Activated CD8-positive, alpha-beta T cell treated with anti-CD3 and anti-CD28 coated beads, Interleukin-2, amount 10 ng/mL, durations not matched to agents 7 days and 5 days (primary cell): ENCODE measurements at regions not wholly inside any gene's neighbourhood (a gene's known extent, or its start where the extent isn't known, plus 50 kb on each side); places are given as distances from the start of the nearest gene placed in this dataset.

Experiments used
- ATAC-seq: fragments of 150-1000 bp; cut with Tn5 transposase; one replicate; pipeline ENCODE4 v1.10.0; 2021; ENCODE audit warnings: moderate library complexity
- CTCF ChIA-PET: fragments of 350-600 bp; sonication (Branson Sonifier 250); formaldehyde crosslinking; loops from one replicate; lab custom pipeline; 2021; ENCODE audit warnings: antibody characterized with exemption; lab: Charles Lee
- POLR2A ChIA-PET: fragments of 350-600 bp; sonication (Branson Sonifier 250); formaldehyde crosslinking; loops from one replicate; lab custom pipeline; 2021; ENCODE audit warnings: antibody characterized with exemption; lab: Charles Lee
- DNase-seq: peaks from one replicate; pipeline ENCODE4 v3.0.0-alpha.2; 2020
- H3K27ac Mint-ChIP-seq: one replicate; pipeline ENCODE4 v1.8.0; 2021; ENCODE audit warnings: mild to moderate bottlenecking, mixed read lengths
- H3K27me3 Mint-ChIP-seq: one replicate; pipeline ENCODE4 v1.8.0; 2021; ENCODE audit warnings: low read depth, mixed read lengths
- H3K36me3 Mint-ChIP-seq: one replicate; pipeline ENCODE4 v1.8.0; 2021; ENCODE audit warnings: low read depth, mixed read lengths
- H3K4me1 Mint-ChIP-seq: one replicate; pipeline ENCODE4 v1.8.0; 2021; ENCODE audit warnings: low read depth, mixed read lengths
- H3K4me3 Mint-ChIP-seq: one replicate; pipeline ENCODE4 v1.8.0; 2021; ENCODE audit warnings: mild to moderate bottlenecking, mixed read lengths
- H3K9me3 Mint-ChIP-seq: one replicate; pipeline ENCODE4 v1.8.0; 2022; ENCODE audit warnings: mixed read lengths; ENCODE audit not compliant: insufficient read depth

DNA sequence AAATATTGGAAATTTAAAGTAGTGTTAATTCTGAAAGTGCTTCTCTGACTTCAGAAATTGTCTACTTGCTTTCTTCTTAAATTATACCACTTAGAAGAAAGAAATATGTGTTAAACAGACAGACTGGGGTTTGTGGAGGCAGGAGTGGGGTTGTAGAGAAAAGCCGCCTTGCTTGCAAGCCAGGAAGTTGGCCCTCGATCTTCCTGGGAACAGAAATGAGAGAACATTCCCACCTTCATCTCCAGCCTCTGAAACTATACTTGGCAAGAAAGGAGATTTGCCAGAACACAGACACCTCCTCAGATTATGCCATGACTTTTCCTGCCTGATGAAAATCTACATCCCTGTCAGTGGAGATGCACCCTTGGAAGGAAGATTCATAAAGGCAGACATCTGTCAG, 171.2 kb upstream of the CHRM2 start:
- ChIA-PET CTCF (no interaction called here), POLR2A (no interaction called here)
- Mint-ChIP-seq H3K27me3 (no peaks in the 10 kb centered on the region), H3K9me3 (no peaks in the 10 kb centered on the region), H3K27ac (no peak overlapping the region), H3K36me3 (no peaks in the 10 kb centered on the region), H3K4me1 (no peaks in the 10 kb centered on the region), H3K4me3 (no peak overlapping the region)
- ATAC-seq (no peak), DNase-seq (no peak)

GRCh38 chr7:136693166-136694119, 175.0 kb upstream of the CHRM2 start:
- Mint-ChIP-seq H3K27me3 (no peaks in the 10 kb centered on the region), H3K9me3 (peaks cover 6% of the 10 kb centered on the region), H3K36me3 (no peaks in the 10 kb centered on the region), H3K4me1 (no peaks in the 10 kb centered on the region), H3K27ac (no peak overlapping the region), H3K4me3 (no peak overlapping the region)
- POLR2A ChIA-PET, result no interaction called here
- ATAC-seq, result no peak
- no peak for DNase-seq
- CTCF ChIA-PET, result no interaction called here

GRCh38 chr7:136692221-136692620, 176.2 kb upstream of the CHRM2 start:
- DNase-seq (no peak), ATAC-seq (no peak)
- H3K4me3 Mint-ChIP-seq, result no peak overlapping the region
- ChIA-PET CTCF (no interaction called here), POLR2A (no interaction called here)
- H3K27me3 Mint-ChIP-seq, result no peaks in the 10 kb centered on the region
- no peaks in the 10 kb centered on the region for H3K4me1 Mint-ChIP-seq
- no peak overlapping the region for H3K27ac Mint-ChIP-seq
- no peaks in the 10 kb centered on the region for H3K36me3 Mint-ChIP-seq
- H3K9me3 Mint-ChIP-seq, result peaks cover 6% of the 10 kb centered on the region

DNA sequence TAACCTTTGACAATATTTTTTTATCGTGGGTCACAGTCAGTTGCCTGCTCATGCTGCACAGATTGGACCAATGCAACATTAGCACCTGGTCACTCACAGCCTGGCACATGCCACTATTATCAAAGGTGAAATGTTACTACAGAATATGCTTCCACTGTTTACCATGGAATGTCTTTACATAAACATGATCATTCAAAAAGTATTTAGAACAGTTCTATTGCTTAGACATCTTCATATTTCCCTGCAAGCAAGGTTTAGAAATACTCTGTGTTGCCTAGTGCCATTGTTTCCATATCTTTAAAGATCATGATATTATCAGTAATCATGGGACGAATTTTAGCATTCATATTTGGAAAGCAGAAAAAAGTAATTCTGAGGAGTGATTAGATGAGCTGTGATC, 179.9 kb upstream of the CHRM2 start:
- ChIA-PET CTCF (no interaction called here), POLR2A (no interaction called here)
- Mint-ChIP-seq H3K9me3 (peaks cover 6% of the 10 kb centered on the region), H3K4me3 (no peak overlapping the region), H3K36me3 (no peaks in the 10 kb centered on the region), H3K27me3 (no peaks in the 10 kb centered on the region), H3K27ac (no peak overlapping the region), H3K4me1 (no peaks in the 10 kb centered on the region)
- no peak for ATAC-seq
- no peak for DNase-seq

DNA sequence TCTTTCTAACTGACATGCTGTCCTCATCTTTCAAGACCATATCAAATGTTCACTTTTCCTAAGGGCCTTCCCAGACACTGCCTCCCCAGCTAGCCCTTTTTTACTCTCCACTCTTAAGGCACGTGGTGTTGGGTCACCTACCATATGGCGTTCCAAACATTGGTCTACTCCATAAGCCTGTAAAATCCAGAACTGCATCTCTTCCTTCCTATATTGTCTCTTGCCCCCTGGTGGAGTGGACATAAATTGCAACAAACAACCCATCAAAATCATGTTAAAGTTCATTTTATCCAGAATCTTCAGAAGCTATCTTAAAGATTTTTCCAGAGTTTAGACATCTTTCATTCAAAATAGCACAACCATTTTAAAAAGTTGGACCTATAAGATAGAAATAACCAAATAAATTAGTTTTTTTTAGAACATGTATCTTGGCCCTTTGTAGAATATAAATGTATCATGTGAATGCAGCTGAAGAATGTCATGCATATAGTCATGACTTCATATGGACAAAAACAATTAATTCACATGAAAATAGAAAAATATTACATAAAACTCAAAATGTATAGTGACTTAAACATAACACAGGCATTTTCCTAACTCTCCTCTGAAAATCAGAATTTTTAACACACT, 180.6 kb upstream of the CHRM2 start:
- H3K36me3 Mint-ChIP-seq, result no peaks in the 10 kb centered on the region
- POLR2A ChIA-PET, result no interaction called here
- ATAC-seq (no peak), DNase-seq (no peak)
- no peaks in the 10 kb centered on the region for H3K27me3 Mint-ChIP-seq
- H3K9me3 Mint-ChIP-seq, result peaks cover 6% of the 10 kb centered on the region
- no peak overlapping the region for H3K27ac Mint-ChIP-seq
- no peak overlapping the region for H3K4me3 Mint-ChIP-seq
- CTCF ChIA-PET, result no interaction called here
- H3K4me1 Mint-ChIP-seq, result no peaks in the 10 kb centered on the region

GRCh38 chr7:136685501-136686173, 182.8 kb upstream of the CHRM2 start:
- no peaks in the 10 kb centered on the region for H3K36me3 Mint-ChIP-seq
- DNase-seq (no peak), ATAC-seq (no peak)
- ChIA-PET POLR2A (no interaction called here), CTCF (no interaction called here)
- H3K27ac Mint-ChIP-seq, result no peak overlapping the region
- H3K9me3 Mint-ChIP-seq, result peaks cover under 1% of the 10 kb centered on the region
- no peak overlapping the region for H3K4me3 Mint-ChIP-seq
- no peaks in the 10 kb centered on the region for H3K27me3 Mint-ChIP-seq
- H3K4me1 Mint-ChIP-seq, result no peaks in the 10 kb centered on the region

DNA sequence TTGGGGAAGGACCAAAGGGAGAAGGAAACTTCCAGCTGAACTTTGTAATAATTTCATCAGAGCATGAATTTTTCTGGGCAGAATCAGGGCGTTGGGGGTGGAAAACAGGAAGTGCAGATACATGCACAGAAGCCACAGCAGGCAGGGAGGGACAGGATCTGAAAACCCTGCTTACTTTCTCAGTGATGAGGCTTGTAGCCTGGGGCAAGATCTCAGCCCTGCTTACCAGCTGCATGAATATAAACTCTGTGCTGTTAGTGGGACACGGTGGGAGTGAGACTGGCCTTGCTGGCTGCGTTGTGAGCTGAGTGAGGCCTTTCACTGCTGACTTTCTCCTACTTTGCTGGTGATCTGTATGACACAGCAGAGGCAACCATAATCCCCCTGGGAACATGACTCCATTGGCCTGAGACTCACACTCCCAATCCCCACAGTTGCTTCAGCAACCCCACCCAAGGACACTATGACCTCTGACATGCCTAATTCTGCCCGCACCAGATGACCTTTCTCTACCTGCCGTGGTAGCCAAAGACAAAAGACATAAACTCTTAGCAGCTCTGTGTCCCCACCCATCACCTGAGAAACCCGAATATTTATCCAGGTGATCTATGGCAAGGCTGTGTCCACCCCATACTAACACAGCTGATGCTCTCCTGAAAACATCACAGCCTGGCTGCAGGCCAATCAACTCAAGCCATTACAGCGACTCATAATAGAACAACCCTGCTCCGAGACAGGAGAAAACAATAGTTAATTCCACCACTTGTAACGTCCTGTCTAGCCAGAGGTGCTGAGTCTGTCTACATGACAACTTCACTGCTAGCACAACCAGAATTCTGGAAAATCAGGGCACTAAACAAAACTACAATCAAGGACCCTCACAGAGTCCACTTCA, 190.7 kb upstream of the CHRM2 start:
- ChIA-PET CTCF (no interaction called here), POLR2A (no interaction called here)
- no peaks in the 10 kb centered on the region for H3K27me3 Mint-ChIP-seq
- H3K4me1 Mint-ChIP-seq, result no peaks in the 10 kb centered on the region
- no peak for ATAC-seq
- no peak for DNase-seq
- H3K9me3 Mint-ChIP-seq, result peaks cover under 1% of the 10 kb centered on the region
- no peaks in the 10 kb centered on the region for H3K36me3 Mint-ChIP-seq
- H3K27ac Mint-ChIP-seq, result no peak overlapping the region
- H3K4me3 Mint-ChIP-seq, result no peak overlapping the region

DNA sequence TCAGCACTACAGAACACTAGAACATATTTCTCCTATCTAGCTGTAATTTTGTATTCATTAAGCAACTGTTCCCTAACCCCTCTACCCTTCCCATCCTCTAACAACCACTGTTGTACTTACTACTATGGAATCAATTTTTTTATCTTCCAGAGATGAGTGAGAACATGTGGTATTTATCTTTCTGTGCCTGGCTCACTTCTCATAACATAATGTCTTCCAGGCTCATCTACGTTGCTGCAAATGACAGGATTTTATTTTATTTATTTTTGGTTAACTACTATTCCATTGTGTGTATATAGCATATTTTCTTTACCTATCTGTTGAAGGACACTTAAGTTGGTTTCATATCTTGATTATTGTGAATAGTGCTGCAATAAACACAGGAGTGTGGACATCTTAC, 200.9 kb upstream of the CHRM2 start:
- ATAC-seq (no peak), DNase-seq (no peak)
- H3K27ac Mint-ChIP-seq, result no peak overlapping the region
- H3K9me3 Mint-ChIP-seq, result peaks cover 24% of the 10 kb centered on the region
- ChIA-PET CTCF (no interaction called here), POLR2A (no interaction called here)
- no peaks in the 10 kb centered on the region for H3K27me3 Mint-ChIP-seq
- no peaks in the 10 kb centered on the region for H3K4me1 Mint-ChIP-seq
- no peaks in the 10 kb centered on the region for H3K36me3 Mint-ChIP-seq
- no peak overlapping the region for H3K4me3 Mint-ChIP-seq

GRCh38 chr7:136665878-136666509, 202.5 kb upstream of the CHRM2 start:
- H3K27me3 Mint-ChIP-seq, result no peaks in the 10 kb centered on the region
- H3K9me3 Mint-ChIP-seq, result peaks cover 17% of the 10 kb centered on the region
- no peak for ATAC-seq
- H3K4me3 Mint-ChIP-seq, result no peak overlapping the region
- no peak overlapping the region for H3K27ac Mint-ChIP-seq
- no peaks in the 10 kb centered on the region for H3K4me1 Mint-ChIP-seq
- CTCF ChIA-PET, result no interaction called here
- DNase-seq, result no peak
- H3K36me3 Mint-ChIP-seq, result no peaks in the 10 kb centered on the region
- POLR2A ChIA-PET, result no interaction called here

- H3K27me3 Mint-ChIP-seq, result no peaks in the 10 kb centered on the region
- ChIA-PET CTCF (no interaction called here), POLR2A (no interaction called here)
- no peaks in the 10 kb centered on the region for H3K36me3 Mint-ChIP-seq
- no peak for DNase-seq
- H3K4me1 Mint-ChIP-seq, result no peaks in the 10 kb centered on the region
- no peak for ATAC-seq
- H3K9me3 Mint-ChIP-seq, result peaks cover 7% of the 10 kb centered on the region
- no peak overlapping the region for H3K4me3 Mint-ChIP-seq
- H3K27ac Mint-ChIP-seq, result no peak overlapping the region
Measured at GRCh38 chr7:136664537-136664936, 203.9 kb upstream of the CHRM2 start.

- POLR2A ChIA-PET, result no interaction called here
- H3K27me3 Mint-ChIP-seq, result no peaks in the 10 kb centered on the region
- no peaks in the 10 kb centered on the region for H3K4me1 Mint-ChIP-seq
- peaks cover 6% of the 10 kb centered on the region for H3K9me3 Mint-ChIP-seq
- no peaks in the 10 kb centered on the region for H3K36me3 Mint-ChIP-seq
- H3K4me3 Mint-ChIP-seq, result no peak overlapping the region
- no peak overlapping the region for H3K27ac Mint-ChIP-seq
- ATAC-seq, result no peak
- CTCF ChIA-PET, result no interaction called here
- DNase-seq, result no peak
Measured at GRCh38 chr7:136657482-136657921, 210.9 kb upstream of the CHRM2 start.
